GM19438 (cell line): ENCODE measurements at regions not wholly inside any gene's neighbourhood (a gene's known extent, or its start where the extent isn't known, plus 50 kb on each side); places are given as distances from the start of the nearest gene placed in this dataset.

Experiments used
- ATAC-seq: cut with Tn5 transposase; IDR thresholded peaks from one replicate; pipeline ENCODE4 v1.9.1; 2021; ENCODE audit warnings: low read depth; ENCODE audit not compliant: unreplicated experiment

- no peak for ATAC-seq
These were observed 488.2 kb upstream of the TPK1 start for GRCh38 chr7:145324081-145324480.

GRCh38 chr7:145313551-145313950 is 477.7 kb upstream of the TPK1 start:
- no peak for ATAC-seq

- ATAC-seq: no peak
These were observed 457.9 kb upstream of the TPK1 start for GRCh38 chr7:145293754-145294153.

GRCh38 chr7:145293228-145293701 is 457.4 kb upstream of the TPK1 start:
- no peak for ATAC-seq

GRCh38 chr7:145289384-145289783 is 453.5 kb upstream of the TPK1 start:
- ATAC-seq: no peak

GRCh38 chr7:145276118-145276517 is 440.3 kb upstream of the TPK1 start:
- no peak for ATAC-seq

GRCh38 chr7:145269418-145270161 is 433.7 kb upstream of the TPK1 start:
- ATAC-seq: no peak

- no peak for ATAC-seq
These were observed 429.3 kb upstream of the TPK1 start for GRCh38 chr7:145265180-145265579.

GRCh38 chr7:145263886-145264285 is 428.0 kb upstream of the TPK1 start:
- ATAC-seq: no peak

- ATAC-seq: no peak
These were observed 416.2 kb upstream of the TPK1 start for GRCh38 chr7:145252031-145252430.

- ATAC-seq: no peak
These were observed 388.9 kb upstream of the TPK1 start for GRCh38 chr7:145224775-145225174.

GRCh38 chr7:145219461-145219860 is 383.6 kb upstream of the TPK1 start:
- ATAC-seq: no peak

GRCh38 chr7:145216866-145217265 is 381.0 kb upstream of the TPK1 start:
- ATAC-seq: no peak

GRCh38 chr7:145212050-145212449 is 376.2 kb upstream of the TPK1 start:
- ATAC-seq: no peak

- no peak for ATAC-seq
These were observed 375.4 kb upstream of the TPK1 start for GRCh38 chr7:145211211-145211610.

GRCh38 chr7:145193951-145194350 is 358.1 kb upstream of the TPK1 start:
- no peak for ATAC-seq

- no peak for ATAC-seq
These were observed 349.1 kb upstream of the TPK1 start for GRCh38 chr7:145184956-145185355.

GRCh38 chr7:145183069-145183468 is 347.2 kb upstream of the TPK1 start:
- ATAC-seq: no peak

- ATAC-seq: no peak
These were observed 339.5 kb upstream of the TPK1 start for GRCh38 chr7:145175366-145175765.

GRCh38 chr7:145169908-145170307 is 334.1 kb upstream of the TPK1 start:
- ATAC-seq: no peak

GRCh38 chr7:145168879-145169278 is 333.0 kb upstream of the TPK1 start:
- ATAC-seq: no peak

GRCh38 chr7:145168427-145168826 is 332.6 kb upstream of the TPK1 start:
- no peak for ATAC-seq

- no peak for ATAC-seq
These were observed 321.0 kb upstream of the TPK1 start for GRCh38 chr7:145156834-145157233.
